HG03520 (cell line): ENCODE measurements at regions not wholly inside any gene's neighbourhood (a gene's known extent, or its start where the extent isn't known, plus 50 kb on each side); places are given as distances from the start of the nearest gene placed in this dataset.
"Not testable (repeated sequence)": the region's sequence is repeated elsewhere in the genome, so short reads cannot be mapped to it uniquely, and the experiment has no call there.

Source experiments
- ATAC-seq: cut with Tn5 transposase; IDR thresholded peaks from one replicate; pipeline ENCODE4 v1.9.1; 2021; ENCODE audit warnings: mild to moderate bottlenecking, moderate library complexity; ENCODE audit not compliant: unreplicated experiment

DNA sequence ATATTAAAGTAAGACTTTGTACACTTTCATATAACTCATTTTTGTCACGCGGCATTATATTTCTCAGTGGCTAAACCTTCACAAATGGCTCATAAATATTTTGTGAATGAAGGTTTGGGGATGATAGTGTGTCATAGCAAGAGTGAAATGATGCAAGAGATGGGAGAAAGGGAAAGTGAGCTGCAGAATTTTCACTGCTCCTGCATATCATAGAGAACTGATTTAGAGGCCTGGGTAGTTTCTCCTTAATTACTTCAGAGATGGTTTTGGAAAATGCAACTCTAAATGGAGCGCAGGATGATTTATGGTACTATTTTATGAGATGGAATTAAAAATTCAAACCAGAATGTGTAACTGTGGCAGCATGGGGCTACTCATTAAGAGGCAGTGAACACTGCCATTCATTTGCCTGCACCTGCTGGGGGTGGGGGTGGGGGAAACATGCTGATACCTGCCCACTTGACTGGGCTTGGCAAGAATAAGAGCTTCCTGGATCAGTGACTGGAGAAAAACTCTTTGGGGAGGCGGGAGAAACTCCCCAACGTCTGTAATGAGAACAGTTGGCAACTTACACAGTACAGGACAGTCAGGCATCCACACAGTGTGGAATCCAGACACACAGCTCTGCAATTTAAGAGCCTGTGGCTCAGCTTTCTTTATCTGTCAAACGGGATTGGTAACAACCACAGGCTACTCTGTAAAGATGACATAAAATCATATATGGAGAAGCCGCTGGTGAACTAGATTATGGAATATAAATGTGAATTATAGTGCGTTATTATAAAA is 941.9 kb downstream of the SLC4A3 start:
- no peak for ATAC-seq

DNA sequence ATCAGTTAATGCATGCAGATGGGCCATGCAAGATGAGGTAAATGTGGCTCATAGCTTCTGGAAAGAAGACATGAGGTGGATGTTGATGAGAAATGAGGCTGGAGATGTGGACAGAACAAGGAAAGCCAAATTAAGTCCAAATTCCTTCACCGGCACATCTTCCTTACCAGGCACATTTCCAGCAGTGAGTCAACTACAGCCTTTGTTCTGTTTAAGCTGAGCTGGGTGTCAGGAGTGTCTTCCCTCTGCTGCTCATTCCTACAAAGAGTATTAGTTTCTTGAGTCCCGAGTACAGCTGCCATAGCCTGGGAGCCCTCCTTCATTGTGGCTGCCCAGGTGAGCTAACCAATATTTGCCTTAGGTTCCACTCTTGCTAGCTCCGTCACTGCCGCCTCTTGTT is 945.0 kb downstream of the SLC4A3 start:
- no peak for ATAC-seq

DNA sequence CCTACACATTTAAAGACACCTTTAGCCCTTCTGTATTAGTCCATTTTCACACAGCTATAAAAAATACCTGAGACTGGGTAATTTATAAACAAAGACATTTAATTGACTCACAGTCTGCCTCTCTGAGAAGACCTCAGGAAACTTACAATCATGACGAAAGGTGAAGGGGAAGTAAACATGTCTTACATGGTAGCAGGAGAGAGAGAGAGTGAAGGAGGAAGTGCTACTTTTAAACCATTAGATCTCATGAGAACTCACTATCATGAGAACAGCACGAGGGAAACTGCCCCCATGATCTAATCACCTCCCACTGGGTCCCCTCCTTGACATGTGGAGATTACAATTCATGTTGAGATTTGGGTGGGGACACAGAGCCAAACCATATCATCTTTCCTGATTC is 946.6 kb downstream of the SLC4A3 start:
- no peak for ATAC-seq

DNA sequence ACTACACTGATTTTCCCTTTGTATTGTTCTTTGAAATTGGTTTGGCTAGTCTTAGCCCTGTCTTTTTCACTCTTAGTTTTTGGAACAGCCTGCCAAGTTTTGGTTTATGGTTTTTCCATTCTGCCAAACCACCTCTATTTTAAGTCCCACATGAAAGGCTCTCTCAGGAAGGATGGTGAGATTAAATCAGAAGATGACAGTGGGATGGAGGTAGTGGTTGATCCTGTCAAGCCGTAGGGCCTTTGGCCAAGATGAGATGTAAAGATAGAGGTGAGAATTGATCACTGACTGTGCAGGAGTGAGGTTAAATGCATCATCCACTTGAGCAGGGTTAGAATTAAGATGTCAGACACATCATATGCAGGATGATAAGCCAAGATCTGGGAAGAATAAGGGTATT is 948.5 kb downstream of the SLC4A3 start:
- no peak for ATAC-seq

DNA sequence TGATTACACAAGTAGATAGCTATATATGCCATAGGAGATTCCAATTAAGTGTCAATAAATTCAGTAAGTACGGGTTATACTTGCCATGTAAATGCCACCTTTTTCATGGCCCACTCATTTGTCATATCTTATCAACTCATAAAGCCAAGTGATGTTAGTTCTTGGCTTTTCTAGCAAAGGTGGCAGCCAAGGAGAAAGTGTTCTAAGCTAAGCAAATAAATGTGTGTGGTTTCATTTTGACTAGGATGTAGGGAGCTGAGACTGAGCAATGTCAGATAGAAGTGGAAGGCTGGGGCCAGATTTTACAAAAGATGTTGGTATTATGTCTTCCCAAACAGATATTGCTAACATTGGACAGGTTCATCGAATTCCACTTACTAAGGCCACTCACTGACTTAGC is 952.0 kb downstream of the SLC4A3 start:
- ATAC-seq, result no peak

DNA sequence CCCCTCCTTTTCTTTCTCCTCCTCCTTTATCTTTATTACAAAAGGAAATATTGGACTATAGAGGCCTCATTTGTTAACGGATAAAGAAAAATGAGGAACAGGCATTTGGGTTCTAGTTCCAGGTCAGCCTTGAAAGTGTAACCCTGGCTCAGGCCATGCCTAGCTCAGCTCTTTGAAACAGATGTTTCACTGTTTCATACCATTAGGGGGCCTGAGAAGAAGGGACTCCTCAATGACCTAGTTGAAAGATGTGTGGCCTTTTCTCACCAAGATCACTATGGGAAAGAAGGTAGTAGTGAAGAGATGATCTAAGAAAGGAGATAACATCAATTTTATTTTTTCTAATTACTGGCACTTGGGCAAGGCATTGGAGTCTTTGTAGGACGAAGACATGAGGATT is 952.7 kb downstream of the SLC4A3 start:
- ATAC-seq, result no peak

DNA sequence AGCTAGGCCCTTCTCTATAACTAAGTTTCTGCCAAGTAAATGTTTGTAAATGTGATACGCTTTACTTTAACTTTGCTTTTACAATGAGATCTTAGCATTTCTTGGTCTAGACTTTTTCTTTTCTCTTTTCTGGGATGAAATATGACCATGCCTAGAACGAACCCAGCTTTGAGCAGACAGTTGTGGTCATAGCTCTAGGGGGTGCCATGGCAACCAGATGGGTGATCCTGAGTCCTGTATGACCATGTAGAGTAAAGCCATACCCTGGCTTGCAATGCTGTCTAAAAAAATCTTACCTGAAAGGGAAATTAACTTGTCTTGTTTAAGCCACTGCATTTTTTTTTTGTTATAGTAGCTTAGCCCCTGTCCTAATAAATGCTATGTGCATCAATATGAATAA is 956.3 kb downstream of the SLC4A3 start:
- no peak for ATAC-seq

DNA sequence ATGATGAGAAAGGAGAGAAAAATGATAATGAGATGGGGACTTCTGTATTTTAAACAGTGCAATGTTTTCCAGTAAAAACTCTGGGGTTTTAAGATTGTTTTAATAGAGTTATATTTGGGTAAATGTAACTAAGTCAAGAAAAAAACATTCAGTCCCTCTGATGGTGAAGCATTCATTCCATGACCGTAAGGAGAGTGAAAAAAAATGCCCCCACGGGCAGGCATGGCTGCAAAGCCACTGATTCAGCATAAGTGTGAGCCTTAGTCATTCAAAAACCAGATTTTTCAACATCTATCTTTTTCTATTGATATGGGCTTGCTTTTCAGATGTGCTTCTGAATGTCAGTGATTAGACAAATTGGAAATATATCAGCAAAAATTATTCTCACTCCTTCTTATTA is 957.8 kb downstream of the SLC4A3 start:
- ATAC-seq, result no peak

DNA sequence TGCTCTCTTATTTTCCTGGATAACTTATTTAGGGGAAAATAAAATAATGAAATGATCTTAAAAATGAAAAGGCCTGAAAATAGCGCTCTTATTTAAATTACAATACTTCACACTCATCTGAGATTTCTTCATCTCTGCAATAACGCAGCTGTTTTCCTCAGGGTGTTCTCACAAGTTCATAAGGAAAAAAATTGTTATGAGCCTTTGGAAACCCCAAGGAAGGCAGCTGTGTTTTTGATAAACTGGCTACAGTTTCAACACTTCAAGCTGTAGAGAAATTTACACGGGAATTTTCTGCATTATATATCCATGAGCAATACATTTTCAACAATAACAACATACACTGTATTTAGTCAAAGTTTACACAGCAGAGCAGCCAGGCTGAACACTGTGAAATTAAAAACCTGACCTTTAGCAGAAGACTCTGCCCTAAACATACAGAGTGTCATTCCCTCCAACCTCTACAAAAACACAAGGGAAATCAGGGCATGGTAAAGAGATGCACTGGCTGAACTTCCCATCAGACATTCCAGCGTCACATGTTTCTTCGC is 959.6 kb downstream of the SLC4A3 start:
- no peak for ATAC-seq

DNA sequence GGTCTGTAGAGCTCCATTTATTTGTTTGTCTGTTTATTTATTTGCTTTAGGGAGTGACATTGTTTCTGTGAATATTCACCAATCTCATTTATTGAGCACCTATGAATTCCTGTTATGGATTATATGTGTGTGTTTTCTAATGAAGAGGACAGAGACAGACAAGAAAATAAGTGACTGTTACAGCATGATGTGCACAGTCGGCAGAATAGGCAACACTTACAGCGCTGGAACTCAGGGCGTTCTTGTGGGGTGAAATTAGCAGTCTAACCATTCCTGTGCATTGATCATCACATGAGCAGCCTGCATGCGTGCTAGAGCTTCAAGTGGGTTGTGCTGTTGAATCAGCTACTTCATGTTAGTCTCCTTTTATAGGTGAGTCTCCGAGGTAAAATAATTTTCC is 960.7 kb downstream of the SLC4A3 start:
- ATAC-seq, result no peak

DNA sequence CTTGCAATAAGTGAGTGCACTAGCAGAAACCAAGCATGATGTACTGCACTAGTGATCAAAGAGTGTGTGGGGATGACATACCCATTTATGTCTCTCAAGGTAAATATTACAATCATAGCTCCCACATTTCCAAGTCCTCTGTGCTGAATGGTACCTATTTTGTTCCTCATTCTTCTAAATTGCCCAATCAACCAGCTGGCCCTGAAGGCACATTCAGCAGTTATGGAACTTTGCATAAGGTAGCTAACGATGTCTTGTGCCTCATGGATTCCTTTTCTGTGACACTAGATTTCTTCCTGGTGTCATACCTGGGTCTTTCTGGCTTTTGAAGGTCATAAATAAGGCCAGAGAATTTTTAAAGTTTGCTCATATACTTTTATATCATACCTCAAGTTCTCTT is 963.0 kb downstream of the SLC4A3 start:
- no peak for ATAC-seq

DNA sequence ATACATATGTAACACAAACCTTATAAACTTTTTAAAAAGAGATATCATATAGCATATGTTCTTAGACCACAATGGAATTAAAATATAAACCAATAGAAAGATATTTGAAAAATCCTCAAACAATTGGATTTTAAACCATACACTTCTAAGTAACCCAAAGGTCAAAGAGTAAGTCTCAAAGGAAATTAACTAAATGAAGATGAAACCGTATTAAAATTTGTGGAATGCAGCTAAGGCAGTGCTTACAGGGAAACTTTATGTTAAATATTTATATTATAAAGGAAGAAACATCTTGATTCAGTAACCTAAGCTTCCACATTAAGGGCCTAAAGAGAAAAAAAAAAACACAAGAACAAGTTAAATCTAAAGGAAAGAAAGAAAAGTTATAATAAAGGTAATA is 966.1 kb downstream of the SLC4A3 start:
- no peak for ATAC-seq

DNA sequence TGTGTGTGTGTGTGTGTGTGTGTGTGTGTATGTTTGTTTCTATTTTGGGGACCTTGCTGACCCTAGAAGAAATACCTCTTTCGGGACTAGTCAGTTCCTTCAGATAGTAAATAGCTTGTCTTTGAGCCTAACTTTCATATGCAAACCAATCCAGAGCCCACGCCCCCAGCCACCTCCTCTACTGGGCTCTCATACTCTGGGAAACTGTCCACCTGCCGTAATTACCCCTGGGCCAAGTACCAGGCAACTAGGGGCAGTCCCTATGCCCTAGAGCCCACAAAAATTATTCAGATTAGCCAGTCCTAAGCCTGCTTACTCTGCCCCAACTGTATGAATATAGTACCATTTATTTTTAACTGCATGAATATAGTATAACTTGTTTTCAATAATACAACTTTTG is 970.4 kb downstream of the EPHA4 start:
- no peak for ATAC-seq

DNA sequence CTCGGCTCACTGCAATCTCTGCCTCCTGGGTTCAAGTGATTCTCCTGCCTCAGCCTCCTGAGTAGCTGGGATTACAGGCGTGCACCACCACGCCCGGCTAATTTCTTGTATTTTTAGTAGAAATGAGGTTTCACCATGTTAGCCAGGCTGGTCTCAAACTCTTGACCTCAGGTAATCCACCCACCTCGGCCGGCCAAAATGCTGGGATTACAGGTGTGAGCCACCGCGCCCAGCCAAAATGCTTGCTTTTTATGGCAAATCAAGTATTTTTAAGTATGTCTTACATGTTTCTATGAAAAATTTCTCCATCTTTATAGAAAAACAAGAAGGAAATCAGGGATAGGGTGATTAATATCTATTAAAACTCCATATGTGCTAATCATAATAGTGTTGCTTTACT is 959.1 kb downstream of the EPHA4 start:
- not testable (repeated sequence) for ATAC-seq

DNA sequence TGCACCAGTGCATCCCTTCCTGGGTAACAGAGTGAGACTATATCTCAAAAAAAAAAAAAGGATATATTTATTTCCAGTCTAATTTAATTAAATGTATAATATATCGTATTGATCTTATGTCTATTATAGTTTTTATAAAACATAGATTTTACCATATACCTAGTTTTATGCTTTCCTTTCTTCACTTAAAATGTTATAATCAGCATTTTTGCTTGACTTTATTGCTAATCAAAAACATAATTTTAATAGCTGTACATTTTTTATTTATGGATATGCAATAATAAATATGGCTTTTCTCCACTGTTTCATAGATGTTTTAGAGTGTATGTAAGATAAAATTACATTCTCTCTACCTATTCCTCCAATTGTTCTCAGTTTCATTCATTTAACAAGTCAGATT is 958.0 kb downstream of the EPHA4 start:
- no peak for ATAC-seq

DNA sequence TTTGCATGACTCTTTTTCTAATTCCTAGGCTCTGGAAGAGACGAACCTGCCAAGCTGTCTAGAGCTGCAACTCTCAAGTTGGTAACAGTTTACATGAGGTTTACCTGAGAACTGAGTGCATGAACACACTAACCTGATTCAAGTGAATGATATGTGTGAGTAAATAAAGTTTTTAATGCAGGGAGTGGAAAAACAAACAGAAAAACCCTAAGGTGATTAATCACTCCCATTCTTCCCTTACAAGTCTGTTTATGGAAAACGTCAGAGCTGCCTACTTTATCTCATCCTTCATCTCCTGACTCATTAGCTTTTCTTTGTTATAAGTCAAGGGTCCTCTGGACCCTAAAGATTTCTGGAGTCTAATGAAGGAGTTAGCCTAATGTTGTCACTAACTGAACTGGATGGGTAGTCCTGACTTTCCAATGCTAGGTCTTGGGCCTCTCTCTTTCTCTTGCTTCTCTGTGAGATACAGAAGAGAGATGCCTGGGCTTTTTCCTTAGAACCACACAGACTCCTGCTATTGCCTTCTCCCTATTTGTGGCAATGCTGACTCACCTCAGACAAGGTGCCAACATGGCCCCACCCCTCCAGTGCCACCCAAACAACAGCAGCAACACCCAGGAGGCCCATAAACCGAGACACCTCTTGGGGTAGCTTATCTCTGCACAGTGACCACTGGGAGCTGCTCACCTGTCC is 952.4 kb downstream of the EPHA4 start:
- no peak for ATAC-seq

DNA sequence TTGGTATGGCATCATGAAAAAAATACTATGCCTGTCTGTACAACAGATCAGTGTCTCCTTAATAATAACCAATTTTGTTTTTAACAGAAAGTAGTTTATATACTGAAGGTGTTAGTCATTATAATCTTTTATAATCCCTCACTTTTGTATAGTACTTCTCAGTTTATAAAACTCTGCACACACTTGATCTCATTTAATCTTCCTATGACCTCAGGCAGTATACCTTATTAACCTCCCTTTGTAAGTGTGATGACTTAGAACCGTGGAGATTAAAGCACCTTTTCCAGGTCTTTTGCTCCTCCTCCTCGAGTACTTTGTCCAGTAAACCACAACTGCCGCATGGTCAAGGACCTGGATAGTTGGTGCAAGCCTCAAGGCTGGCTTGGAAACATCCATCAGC is 945.5 kb downstream of the EPHA4 start:
- ATAC-seq, result no peak

DNA sequence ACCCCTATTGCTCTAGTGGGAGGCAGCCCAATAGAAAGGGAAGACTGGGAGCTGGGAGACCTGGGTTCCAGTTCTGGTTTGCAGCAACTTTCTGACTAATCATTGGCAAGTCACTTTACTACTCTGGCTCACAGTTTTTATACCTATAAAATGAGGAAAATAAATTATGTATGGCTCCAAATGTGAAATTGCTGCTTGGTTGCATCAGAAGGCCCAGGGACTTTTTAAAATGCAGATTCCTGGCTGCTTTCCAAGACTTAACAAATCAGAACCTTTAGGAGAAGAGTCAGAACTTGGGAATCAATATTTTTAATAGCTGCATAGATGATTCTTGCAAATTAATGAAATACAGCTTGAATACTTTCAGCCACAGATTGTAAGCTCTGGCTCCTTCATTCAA is 943.9 kb downstream of the EPHA4 start:
- ATAC-seq, result no peak

DNA sequence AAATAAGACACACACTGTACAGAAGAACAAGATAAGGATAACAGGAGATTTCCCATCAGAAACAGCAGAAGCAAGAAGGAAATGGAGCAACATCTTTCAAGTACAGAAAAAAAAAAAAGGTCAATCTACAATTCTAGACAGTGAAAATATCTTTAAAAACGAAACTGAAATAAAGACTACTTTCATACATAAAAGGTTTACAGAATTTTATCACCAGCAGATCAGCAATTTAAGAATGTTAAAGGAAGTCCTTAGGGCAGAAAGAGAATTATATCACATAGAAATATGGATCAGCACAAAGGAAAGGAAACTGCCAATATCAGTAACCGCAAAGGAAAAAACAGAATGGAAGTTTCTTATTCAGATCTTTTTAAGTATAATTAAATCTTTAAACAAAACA is 931.0 kb downstream of the EPHA4 start:
- no peak for ATAC-seq

DNA sequence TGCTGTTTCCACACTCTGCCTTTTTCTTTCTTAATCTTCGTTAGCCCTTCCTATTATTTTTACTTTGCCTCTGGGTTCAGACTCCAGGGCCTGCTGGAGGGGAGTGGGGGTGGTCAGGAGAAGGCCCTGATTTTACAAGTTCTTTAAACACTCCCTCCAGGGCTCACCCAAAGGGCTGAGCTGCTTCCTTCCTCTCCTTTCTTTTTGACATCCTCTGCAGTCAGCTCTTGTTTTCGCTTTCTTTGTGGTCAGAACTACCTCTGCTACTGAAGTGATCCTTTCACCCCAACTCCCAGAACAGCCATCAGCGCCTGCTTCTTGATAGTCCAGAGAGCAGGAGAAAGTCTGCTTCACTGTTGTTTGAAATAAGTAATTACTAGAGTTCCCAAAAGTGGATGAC is 925.7 kb downstream of the EPHA4 start:
- ATAC-seq, result peak; percentile 58

DNA sequence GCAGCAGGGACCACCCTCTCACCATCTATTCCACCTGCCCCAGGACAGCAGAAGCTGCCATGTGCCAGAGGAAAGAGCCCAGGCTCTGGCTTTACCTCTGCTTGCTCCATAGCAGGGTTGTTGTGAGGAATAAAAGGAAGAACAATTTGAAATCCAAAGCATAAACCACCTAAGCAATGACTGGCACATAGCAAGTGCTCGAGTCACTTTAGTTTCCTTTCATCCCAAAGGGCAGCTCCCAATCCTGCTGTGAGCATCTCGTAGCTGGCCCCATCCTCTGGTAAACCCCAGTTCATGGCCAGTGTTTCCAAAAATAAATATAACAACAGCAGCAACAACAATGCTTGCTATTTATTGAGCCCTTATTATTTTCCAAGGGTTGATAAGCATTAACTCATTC is 923.5 kb downstream of the EPHA4 start:
- no peak for ATAC-seq

DNA sequence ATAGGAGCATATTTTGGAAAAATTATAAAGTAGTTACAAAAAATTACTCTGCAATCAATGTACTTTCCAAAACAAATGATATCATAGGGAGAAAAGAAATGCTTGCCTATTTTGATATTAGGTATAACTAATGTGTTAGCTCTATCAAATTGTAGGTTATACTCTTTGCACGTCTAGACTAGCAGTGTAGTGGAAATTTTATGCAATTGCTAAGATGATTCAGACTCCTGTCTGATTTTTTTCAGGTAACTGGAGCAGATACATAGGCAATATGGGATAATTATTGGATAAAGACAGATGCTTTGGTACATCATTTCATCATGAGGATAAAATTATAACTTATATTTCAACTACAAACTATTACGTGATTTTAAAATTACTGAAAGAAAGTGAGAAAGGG is 918.3 kb downstream of the EPHA4 start:
- no peak for ATAC-seq
